CD14-positive monocyte (primary cell): ENCODE measurements at regions not wholly inside any gene's neighbourhood (a gene's known extent, or its start where the extent isn't known, plus 50 kb on each side); places are given as distances from the start of the nearest gene placed in this dataset.
"Not testable (repeated sequence)": the region's sequence is repeated elsewhere in the genome, so short reads cannot be mapped to it uniquely, and the experiment has no call there.

ENCODE experiments used
- DNase-seq, 3 donors: peaks; one replicate each; pipeline ENCODE4 v3.0.0-alpha.2; 2011 to 2022
- H2AFZ ChIP-seq: 2 replicates; pipeline ENCODE4 v1.6.0; 2012; ENCODE audit warnings: mild to moderate bottlenecking, low read depth, low read length, inconsistent platforms; ENCODE audit not compliant: insufficient read depth, poor library complexity, severe bottlenecking
- H3K27ac ChIP-seq, 2 donors: 1 replicate in 1 of 2; 2 replicates in 1 of 2; pipeline ENCODE4 v1.5.1; 2012 to 2013; ENCODE audit warnings: low read length in 2 of 2, control low read depth in 1 of 2, inconsistent platforms in 1 of 2, low read depth in 1 of 2, mild to moderate bottlenecking in 1 of 2
- H3K27me3 ChIP-seq, 2 donors: one replicate each; pipeline versions ENCODE4 v1.6.0 to v1.6.1; 2011 to 2013; ENCODE audit warnings: low read length in 2 of 2; ENCODE audit not compliant: control insufficient read depth in 2 of 2, insufficient read depth in 2 of 2
- H3K36me3 ChIP-seq, 2 donors: replicated peaks in 1 of 2; 1 replicate in 1 of 2; 2 replicates in 1 of 2; pipeline versions ENCODE4 v1.5.1 to v1.6.1; 2012 to 2013; ENCODE audit warnings: low read length in 2 of 2, control low read depth in 1 of 2, inconsistent platforms in 1 of 2, mild to moderate bottlenecking in 1 of 2; ENCODE audit not compliant: insufficient read depth in 2 of 2, control insufficient read depth in 1 of 2
- H3K4me1 ChIP-seq, 2 donors: 1 replicate in 1 of 2; 2 replicates in 1 of 2; pipeline versions ENCODE4 v1.5.1 to v1.6.1; 2012 to 2013; ENCODE audit warnings: low read length in 2 of 2, control low read depth in 1 of 2, inconsistent platforms in 1 of 2, mild to moderate bottlenecking in 1 of 2, moderate library complexity in 1 of 2; ENCODE audit not compliant: insufficient read depth in 2 of 2, control insufficient read depth in 1 of 2
- H3K4me2 ChIP-seq: replicated peaks from 2 replicates; pipeline ENCODE3; 2012; ENCODE audit warnings: low read length, moderate library complexity, mild to moderate bottlenecking; ENCODE audit not compliant: poor library complexity, severe bottlenecking; ENCODE audit errors: extremely low read depth
- H3K4me3 ChIP-seq, 3 experiments: fragments of 200-600 bp in 1 of 3; sonication (generic) in 1 of 3; replicated peaks in 1 of 3; 1 replicate in 2 of 3; 2 replicates in 1 of 3; pipeline ENCODE4 v1.5.1; 2011 to 2013; ENCODE audit warnings: low read length in 3 of 3, mild to moderate bottlenecking in 3 of 3, control low read depth in 2 of 3, low read depth in 2 of 3, inconsistent platforms in 1 of 3, moderate library complexity in 1 of 3
- H3K79me2 ChIP-seq: 2 replicates; pipeline ENCODE4 v1.6.0; 2012; ENCODE audit warnings: mild to moderate bottlenecking, control low read depth, inconsistent platforms, low read length, moderate library complexity; ENCODE audit not compliant: insufficient read depth
- H3K9ac ChIP-seq: 2 replicates; pipeline ENCODE4 v1.6.0; 2017; ENCODE audit warnings: low read length, mild to moderate bottlenecking; ENCODE audit not compliant: insufficient read depth, poor library complexity, severe bottlenecking
- H3K9me3 ChIP-seq, 2 donors: replicated peaks in 1 of 2; 1 replicate in 1 of 2; 2 replicates in 1 of 2; pipeline versions ENCODE4 v1.5.1 to v1.6.1; 2012 to 2013; ENCODE audit warnings: low read length in 2 of 2, control low read depth in 1 of 2; ENCODE audit not compliant: control insufficient read depth in 1 of 2, insufficient read depth in 1 of 2
- H4K20me1 ChIP-seq: 2 replicates; pipeline ENCODE4 v1.6.0; 2012; ENCODE audit warnings: mild to moderate bottlenecking, low read length, control low read depth, moderate library complexity; ENCODE audit not compliant: insufficient read depth
- H3K27ac Mint-ChIP-seq, 7 donors: one replicate each; pipeline ENCODE4 v1.8.0; 2020; ENCODE audit warnings: mild to moderate bottlenecking in 7 of 7, mixed read lengths in 7 of 7, moderate library complexity in 6 of 7, inconsistent platforms in 2 of 7
- H3K27me3 Mint-ChIP-seq, 3 donors: one replicate each; pipeline ENCODE4 v1.8.0; 2021 to 2022; ENCODE audit warnings: low read depth in 3 of 3, mild to moderate bottlenecking in 3 of 3, mixed read lengths in 3 of 3, moderate library complexity in 3 of 3, inconsistent platforms in 1 of 3
- H3K36me3 Mint-ChIP-seq, 2 donors: one replicate each; pipeline ENCODE4 v1.8.0; 2020; ENCODE audit warnings: mixed read lengths in 2 of 2, inconsistent platforms in 1 of 2, mild to moderate bottlenecking in 1 of 2
- H3K4me1 Mint-ChIP-seq: one replicate; pipeline ENCODE4 v1.8.0; 2020; ENCODE audit warnings: mild to moderate bottlenecking, mixed read lengths
- H3K4me3 Mint-ChIP-seq, 2 donors: one replicate each; pipeline ENCODE4 v1.8.0; 2020; ENCODE audit warnings: mild to moderate bottlenecking in 2 of 2, mixed read lengths in 2 of 2, moderate library complexity in 1 of 2
- H3K9me3 Mint-ChIP-seq, 7 donors: one replicate each; pipeline ENCODE4 v1.8.0; 2020 to 2022; ENCODE audit warnings: mixed read lengths in 7 of 7, mild to moderate bottlenecking in 6 of 7, moderate library complexity in 6 of 7, inconsistent platforms in 2 of 7
- CTCF ChIP-seq: fragments of 200-600 bp; IDR thresholded peaks from one replicate; pipeline ENCODE4 v1.8.0; 2022; ENCODE audit warnings: antibody characterized with exemption, mild to moderate bottlenecking
- WGBS: methylation state at CpG from one replicate; pipeline ENCODE4 v1.1.5; 2013; ENCODE audit warnings: missing lambda C conversion rate; ENCODE audit not compliant: insufficient coverage; 5-methylcytosine and 5-hydroxymethylcytosine counted together
- intact Hi-C, 2 donors: fragments of 100-400 bp; cut with micrococcal nuclease; formaldehyde crosslinking; loops; one replicate each; pipeline versions ENCODE4 v1.15.0 to v1.15.1; 2023

GRCh38 chr19:28595722-28596480, 617.0 kb downstream of the UQCRFS1 start:
- H3K4me1 ChIP-seq = no peaks in the 10 kb centered on the region
- H3K36me3 Mint-ChIP-seq = no peaks in the 10 kb centered on the region
- no peak for TF ChIP-seq CTCF
- no peak overlapping the region for H3K27ac ChIP-seq
- no peak for DNase-seq
- peaks cover 0 to 10% (median 5%) of the 10 kb centered on the region in 7 donors for H3K9me3 Mint-ChIP-seq
- H3K27me3 ChIP-seq = no peaks in the 10 kb centered on the region
- no peaks in the 10 kb centered on the region for H3K9me3 ChIP-seq
- no peaks in the 10 kb centered on the region for H3K36me3 ChIP-seq
- no peak overlapping the region for H3K4me3 ChIP-seq
- H3K9ac ChIP-seq = no peak overlapping the region
- H3K4me1 Mint-ChIP-seq = no peaks in the 10 kb centered on the region
- no peaks in the 10 kb centered on the region for H3K79me2 ChIP-seq
- intact Hi-C loops = no loop called here
- no peaks in the 10 kb centered on the region for H4K20me1 ChIP-seq
- no CpG with 5 or more reads among the region's 4 CpGs for WGBS
- peak overlapping the region in 1 of 7 donors; percentile 19 for H3K27ac Mint-ChIP-seq
- H3K27me3 Mint-ChIP-seq = peaks cover 1 to 4% (median 3%) of the 10 kb centered on the region in 3 donors
- no peak overlapping the region for H3K4me2 ChIP-seq
- no peak overlapping the region for H3K4me3 Mint-ChIP-seq
- H2AFZ ChIP-seq = no peak overlapping the region

GRCh38 chr19:28594737-28595136, 618.2 kb downstream of the UQCRFS1 start:
- WGBS = no CpG with 5 or more reads among the region's 2 CpGs
- Histone ChIP-seq H3K9me3 (no peaks in the 10 kb centered on the region), H3K4me1 (no peaks in the 10 kb centered on the region), H3K4me2 (no peak overlapping the region), H3K79me2 (no peaks in the 10 kb centered on the region), H3K9ac (no peak overlapping the region), H3K4me3 (no peak overlapping the region), H3K27me3 (no peaks in the 10 kb centered on the region), H2AFZ (no peak overlapping the region), H3K27ac (no peak overlapping the region), H3K36me3 (no peaks in the 10 kb centered on the region), H4K20me1 (no peaks in the 10 kb centered on the region)
- Mint-ChIP-seq H3K36me3 (no peaks in the 10 kb centered on the region), H3K4me1 (no peaks in the 10 kb centered on the region), H3K27ac (no peak overlapping the region), H3K9me3 (peaks cover 0 to 10% (median 5%) of the 10 kb centered on the region in 7 donors), H3K27me3 (peaks cover 1 to 3% (median 3%) of the 10 kb centered on the region in 3 donors), H3K4me3 (no peak overlapping the region)
- no peak for DNase-seq
- intact Hi-C loops = no loop called here
- no peak for TF ChIP-seq CTCF

GRCh38 chr19:28589991-28590411, 623.0 kb downstream of the UQCRFS1 start:
- H3K79me2 ChIP-seq, H4K20me1 ChIP-seq, H3K27ac ChIP-seq, intact Hi-C loops, H3K9me3 Mint-ChIP-seq, H3K27me3 Mint-ChIP-seq, H3K9ac ChIP-seq, H3K4me3 ChIP-seq, H3K27me3 ChIP-seq, H3K36me3 Mint-ChIP-seq, H3K27ac Mint-ChIP-seq, H3K4me1 Mint-ChIP-seq, H3K9me3 ChIP-seq, H2AFZ ChIP-seq, H3K4me1 ChIP-seq, H3K4me3 Mint-ChIP-seq, H3K4me2 ChIP-seq, DNase-seq, H3K36me3 ChIP-seq: not testable (repeated sequence)
- WGBS = 90% methylated on average over 7 of the region's 11 CpGs
